GM18907 (cell line): ENCODE measurements at regions not wholly inside any gene's neighbourhood (a gene's known extent, or its start where the extent isn't known, plus 50 kb on each side); places are given as distances from the start of the nearest gene placed in this dataset.

Source experiments
- ATAC-seq: cut with Tn5 transposase; IDR thresholded peaks from one replicate; pipeline ENCODE4 v1.9.1; 2021; ENCODE audit warnings: mild to moderate bottlenecking, moderate library complexity; ENCODE audit not compliant: unreplicated experiment

GRCh38 chr9:91154686-91155085, 207.0 kb downstream of the AUH start:
- no peak for ATAC-seq

GRCh38 chr9:91155181-91155580, 206.5 kb downstream of the AUH start:
- no peak for ATAC-seq

DNA sequence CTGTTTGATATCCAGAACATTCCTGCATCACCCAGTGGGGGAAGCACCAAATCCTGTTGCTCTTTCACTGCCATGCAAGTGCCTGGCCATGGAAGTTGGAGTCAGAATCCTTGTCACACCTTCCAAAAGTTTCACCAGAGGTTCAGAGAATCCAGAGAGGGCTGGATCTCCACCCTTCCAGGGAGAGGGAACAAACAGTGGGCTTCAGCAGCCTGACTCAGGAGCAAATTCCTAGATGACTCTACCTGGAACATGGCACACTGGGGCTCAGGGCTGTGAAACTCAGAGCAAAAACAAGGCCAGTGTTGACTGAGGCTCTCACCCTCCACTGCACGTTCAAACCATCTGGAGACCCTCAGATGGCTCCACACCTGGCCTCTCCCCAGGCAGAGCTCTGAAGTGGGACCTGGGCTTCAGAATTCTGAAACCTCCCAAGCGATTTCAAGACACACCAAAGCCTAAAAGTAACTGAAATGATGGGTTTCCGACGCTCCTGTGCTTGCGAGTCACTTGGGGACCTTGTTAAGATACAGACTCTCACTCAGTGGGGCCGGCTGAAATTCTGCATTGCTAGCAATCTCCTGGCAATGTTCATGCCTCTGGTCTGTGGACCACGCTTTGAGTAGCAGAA, 205.9 kb downstream of the AUH start:
- no peak for ATAC-seq

GRCh38 chr9:91156451-91157234, 205.1 kb downstream of the AUH start:
- ATAC-seq: no peak

- ATAC-seq: no peak
Observed at GRCh38 chr9:91157883-91158282, 203.8 kb downstream of the AUH start.

- ATAC-seq: no peak
Observed at GRCh38 chr9:91158286-91158685, 203.4 kb downstream of the AUH start.

- no peak for ATAC-seq
Observed at GRCh38 chr9:91158946-91159345, 202.8 kb downstream of the AUH start.

DNA sequence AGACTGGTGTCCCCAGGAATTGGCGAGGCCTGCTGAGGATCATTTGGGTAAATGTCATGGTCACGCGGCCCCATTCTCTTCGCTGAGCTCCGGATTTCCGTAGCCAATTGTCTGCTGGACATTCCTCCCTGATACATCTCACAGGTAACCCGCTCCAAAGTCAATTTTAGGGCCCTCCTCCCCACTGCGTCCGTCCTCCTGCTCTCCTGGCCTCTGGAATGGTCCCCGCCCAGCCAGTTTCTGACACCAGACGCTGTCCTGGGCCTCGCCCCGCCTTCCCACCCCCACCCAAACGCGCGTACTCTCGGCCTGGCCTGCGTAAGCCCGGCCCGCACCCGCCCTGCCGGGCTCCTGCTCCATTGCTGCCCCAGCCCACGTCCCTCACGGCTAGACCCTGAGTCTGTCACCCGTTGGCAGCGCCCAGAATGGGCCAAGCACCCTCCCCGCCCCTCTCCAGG, 202.0 kb downstream of the AUH start:
- no peak for ATAC-seq

DNA sequence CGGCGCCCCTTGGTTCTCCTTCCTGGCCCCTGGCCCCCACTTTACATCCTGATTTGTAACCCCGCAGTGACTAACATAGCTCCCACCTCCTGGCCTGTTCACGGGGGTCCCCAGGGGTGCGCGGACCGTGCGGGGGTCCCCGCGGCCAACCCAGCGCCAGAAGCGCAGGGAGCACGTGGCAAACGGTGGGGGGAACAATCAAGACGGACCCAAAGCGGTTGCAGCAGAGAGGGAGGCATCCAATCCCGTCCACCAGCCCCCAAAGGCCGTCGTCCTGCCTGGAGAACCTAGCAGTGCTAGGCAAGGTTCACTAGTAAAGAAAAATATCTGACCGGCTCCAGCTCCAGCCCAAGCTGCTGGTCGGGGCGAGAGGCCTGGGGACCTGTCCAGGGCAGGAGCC, 201.5 kb downstream of the AUH start:
- ATAC-seq: no peak

DNA sequence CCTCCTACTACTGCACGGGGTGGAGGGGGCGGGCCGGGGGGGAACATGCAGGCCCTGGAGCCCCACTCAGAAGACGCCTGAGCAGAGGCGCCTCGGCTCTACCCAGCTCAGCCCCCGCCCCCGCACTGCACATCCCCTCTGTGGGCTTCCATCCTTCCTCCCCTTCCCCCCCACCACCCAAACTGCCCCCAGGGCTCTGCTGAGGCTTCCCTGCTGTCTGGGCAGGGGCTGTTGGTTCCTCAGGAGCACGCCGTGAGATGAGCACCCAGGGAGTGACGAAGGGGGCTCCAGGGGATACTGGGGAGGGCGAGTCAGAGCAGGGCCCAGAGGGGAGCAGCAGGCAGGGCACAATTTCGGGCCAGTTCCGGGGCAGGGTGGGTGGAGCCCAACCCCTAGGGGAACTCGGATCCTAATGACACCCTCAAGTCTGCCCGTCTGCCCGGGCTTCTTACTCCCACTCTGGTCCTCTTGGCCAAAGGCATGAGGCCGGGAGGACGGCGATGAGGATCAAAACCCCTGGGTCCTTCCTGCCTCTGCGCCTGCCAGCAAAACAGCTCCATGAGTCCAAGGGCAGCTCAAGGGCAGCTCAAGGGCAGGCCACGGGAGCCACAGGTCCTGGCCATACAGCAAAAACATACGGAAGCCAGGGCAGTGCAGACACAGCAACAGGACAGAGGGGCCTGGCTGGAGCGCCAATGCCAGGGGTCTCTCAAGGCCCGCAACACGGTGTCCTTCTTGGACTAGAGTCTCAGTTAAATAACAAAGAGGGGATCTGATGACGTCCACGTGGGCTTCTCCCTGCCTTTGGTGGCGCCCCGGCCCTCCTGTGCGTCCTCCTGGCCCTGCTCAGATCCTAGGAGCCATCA, 200.9 kb downstream of the AUH start:
- no peak for ATAC-seq

GRCh38 chr9:91161465-91162300, 200.0 kb downstream of the AUH start:
- no peak for ATAC-seq

DNA sequence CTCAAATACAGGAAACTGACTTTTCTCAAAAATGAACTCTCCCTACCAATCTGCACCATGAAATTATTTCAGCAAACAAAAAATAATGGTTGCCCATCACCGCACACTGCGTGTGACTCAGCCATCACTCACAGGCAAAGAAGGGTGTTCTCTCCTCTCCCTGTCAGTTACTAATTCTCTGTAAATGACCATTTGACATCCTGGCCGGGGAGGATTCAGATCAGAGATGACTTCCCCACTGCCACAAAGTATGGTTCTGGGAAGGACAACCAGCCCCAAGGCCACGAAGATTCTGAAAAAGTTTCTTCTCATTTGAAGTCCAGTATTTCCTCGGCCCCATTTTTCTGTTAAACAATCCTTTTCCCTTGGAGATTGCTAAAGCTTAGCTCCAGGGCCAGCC, 199.4 kb downstream of the AUH start:
- no peak for ATAC-seq

DNA sequence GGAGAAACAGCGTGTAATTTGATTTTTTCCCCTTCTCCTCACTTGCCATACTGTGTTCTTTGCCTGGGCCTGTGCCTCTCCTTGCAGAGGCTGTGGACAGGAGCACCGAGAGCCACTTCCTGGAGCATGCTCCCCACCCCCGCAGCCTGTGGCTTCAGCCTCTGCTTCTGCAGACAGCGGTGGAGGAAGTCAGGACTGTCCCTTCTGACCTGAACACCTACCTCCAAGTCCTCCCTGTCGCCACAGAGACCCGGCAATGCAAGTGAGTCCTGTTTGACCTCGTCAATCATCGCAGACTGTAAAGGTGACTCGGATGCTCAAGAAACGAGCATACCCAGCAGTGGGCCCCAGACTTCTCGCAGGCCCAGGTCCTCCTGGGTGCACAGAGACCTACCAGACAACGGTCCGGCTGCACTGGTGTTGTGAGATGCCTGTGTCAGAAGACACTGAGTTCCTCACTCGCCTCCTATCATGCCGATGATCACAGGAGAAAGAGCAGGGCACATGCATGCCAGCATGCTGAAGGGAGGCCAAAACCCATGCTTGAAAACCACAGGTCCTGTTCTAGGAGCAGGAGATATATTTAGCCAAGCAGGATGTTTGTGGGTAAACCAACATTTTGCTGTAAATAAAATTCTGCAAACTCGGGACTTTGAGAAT, 198.8 kb downstream of the AUH start:
- peak; percentile 61 for ATAC-seq

GRCh38 chr9:91163444-91163772, 198.3 kb downstream of the AUH start:
- no peak for ATAC-seq

DNA sequence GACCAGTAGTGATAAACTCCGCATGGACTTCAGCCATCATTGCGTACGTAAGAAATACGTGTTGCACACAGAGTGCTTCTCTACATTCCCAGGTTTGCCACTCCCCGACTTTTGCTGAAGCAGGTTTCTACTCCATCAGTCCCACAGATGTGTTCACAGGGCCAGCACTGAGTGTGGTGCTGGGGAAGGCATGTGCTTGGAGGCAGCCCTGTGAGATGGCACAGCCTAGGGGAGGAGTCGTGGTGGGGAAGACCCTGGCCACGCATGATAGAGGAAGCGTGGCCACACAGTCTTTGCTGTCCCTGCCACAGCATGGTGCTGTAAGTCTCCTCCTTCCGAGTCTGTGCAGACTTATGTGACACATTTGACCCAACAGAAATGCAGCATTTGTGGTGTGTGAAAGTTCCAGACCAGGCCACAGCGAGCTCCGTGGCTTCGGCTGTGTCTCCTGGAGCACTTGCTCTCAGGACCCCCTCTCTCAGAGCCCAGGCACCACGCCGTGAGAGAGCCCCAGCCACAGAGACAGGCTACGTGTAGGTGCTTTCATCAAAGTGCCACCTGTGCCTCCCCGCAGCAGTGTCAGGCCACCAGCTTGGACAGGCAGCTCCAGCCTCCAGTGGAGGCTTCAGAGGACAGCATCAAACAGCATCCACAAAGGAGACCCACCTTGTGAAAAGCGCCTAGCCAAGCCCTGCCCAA, 197.8 kb downstream of the AUH start:
- ATAC-seq: peak; percentile 44
